ENCODE measurements at regions not wholly inside any gene's neighbourhood (a gene's known extent, or its start where the extent isn't known, plus 50 kb on each side); places are given as distances from the start of the nearest gene placed in this dataset.

DNA sequence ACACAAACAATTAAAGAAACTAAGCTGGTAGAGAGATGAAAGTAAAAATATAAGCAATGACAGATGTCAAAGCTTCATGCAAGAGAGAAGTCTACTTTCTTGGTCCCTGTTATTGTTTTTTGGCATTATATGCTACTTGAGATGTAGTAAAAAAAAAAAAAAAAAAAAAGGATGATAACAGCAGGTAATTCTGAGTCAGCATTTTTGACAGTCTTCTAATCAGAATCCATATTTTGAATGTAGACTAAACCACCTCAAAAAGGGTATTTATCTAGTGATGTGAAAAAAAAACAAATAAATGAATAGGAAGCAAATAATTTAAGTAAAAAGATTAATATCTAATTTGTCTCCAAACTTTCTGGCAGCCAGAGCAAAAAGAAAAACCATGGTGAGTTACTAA lies 422.2 kb upstream of the CPEB2 start:
- Histone ChIP-seq H3K4me1 (ENCODE audit: control insufficient read depth, low read length) (no peaks in the 10 kb centered on the region), H3K79me2 (ENCODE audit: control insufficient read depth, low read length) (no peaks in the 10 kb centered on the region), H3K36me3 (ENCODE audit: control insufficient read depth, low read length) (no peaks in the 10 kb centered on the region), H4K20me1 (ENCODE audit: control insufficient read depth, insufficient read depth, low read depth, low read length) (no peaks in the 10 kb centered on the region), H3K4me2 (ENCODE audit: low read length) (no peak overlapping the region), H3K27me3 (ENCODE audit: control insufficient read depth, low read length) (no peaks in the 10 kb centered on the region), H3K9me3 (ENCODE audit: control insufficient read depth, insufficient read depth, low read length) (no peaks in the 10 kb centered on the region), H3F3A (ENCODE audit: control insufficient read depth, insufficient read depth) (no peaks in the 10 kb centered on the region), H3K27ac (ENCODE audit: low read depth, low read length) (no peak overlapping the region), H3K9me2 (replicated peaks; ENCODE audit: control insufficient read depth, low read length) (no peaks in the 10 kb centered on the region), H3K4me3 (ENCODE audit: low read length) (no peak overlapping the region)
- TF ChIP-seq, protein P1, sequence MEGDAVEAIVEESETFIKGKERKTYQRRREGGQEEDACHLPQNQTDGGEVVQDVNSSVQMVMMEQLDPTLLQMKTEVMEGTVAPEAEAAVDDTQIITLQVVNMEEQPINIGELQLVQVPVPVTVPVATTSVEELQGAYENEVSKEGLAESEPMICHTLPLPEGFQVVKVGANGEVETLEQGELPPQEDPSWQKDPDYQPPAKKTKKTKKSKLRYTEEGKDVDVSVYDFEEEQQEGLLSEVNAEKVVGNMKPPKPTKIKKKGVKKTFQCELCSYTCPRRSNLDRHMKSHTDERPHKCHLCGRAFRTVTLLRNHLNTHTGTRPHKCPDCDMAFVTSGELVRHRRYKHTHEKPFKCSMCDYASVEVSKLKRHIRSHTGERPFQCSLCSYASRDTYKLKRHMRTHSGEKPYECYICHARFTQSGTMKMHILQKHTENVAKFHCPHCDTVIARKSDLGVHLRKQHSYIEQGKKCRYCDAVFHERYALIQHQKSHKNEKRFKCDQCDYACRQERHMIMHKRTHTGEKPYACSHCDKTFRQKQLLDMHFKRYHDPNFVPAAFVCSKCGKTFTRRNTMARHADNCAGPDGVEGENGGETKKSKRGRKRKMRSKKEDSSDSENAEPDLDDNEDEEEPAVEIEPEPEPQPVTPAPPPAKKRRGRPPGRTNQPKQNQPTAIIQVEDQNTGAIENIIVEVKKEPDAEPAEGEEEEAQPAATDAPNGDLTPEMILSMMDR (IDR thresholded peaks at IDR 0.05; ENCODE audit: low read depth, low read length, poor library complexity, severe bottlenecking): no peak
- no peak for TF ChIP-seq EZH2phosphoT487 (IDR thresholded peaks at IDR 0.05; ENCODE audit: borderline replicate concordance, low read length)

DNA sequence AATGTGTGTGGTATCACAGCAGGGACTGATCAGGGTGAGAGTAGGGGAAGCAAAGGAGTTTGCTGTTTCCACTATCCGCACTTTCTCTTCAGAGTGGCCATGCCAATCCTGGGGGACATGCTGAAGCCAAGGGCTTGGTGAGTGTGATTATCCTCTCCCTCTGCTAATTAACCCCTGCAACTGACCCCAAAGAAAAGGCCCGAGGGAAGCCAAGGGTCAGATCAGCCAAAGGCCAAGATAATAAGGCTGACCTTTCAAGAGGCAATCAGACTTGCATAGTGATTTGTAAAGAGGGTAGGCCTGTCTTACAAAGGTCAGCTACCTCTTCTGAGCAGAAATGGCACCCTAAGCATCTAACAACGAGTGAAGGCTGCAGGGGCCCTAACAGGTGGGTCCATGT lies 420.5 kb upstream of the CPEB2 start:
- TF ChIP-seq EZH2phosphoT487 (IDR thresholded peaks at IDR 0.05; ENCODE audit: borderline replicate concordance, low read length): no peak
- TF ChIP-seq, protein P1 (IDR thresholded peaks at IDR 0.05; ENCODE audit: low read depth, low read length, poor library complexity, severe bottlenecking): no peak
- H3K27me3 ChIP-seq (ENCODE audit: control insufficient read depth, low read length): no peaks in the 10 kb centered on the region
- H3K79me2 ChIP-seq (ENCODE audit: control insufficient read depth, low read length): no peaks in the 10 kb centered on the region
- no peaks in the 10 kb centered on the region for H3K36me3 ChIP-seq (ENCODE audit: control insufficient read depth, low read length)
- no peaks in the 10 kb centered on the region for H3F3A ChIP-seq (ENCODE audit: control insufficient read depth, insufficient read depth)
- no peak overlapping the region for H3K27ac ChIP-seq (ENCODE audit: low read depth, low read length)
- no peak overlapping the region for H3K4me2 ChIP-seq (ENCODE audit: low read length)
- no peaks in the 10 kb centered on the region for H3K9me3 ChIP-seq (ENCODE audit: control insufficient read depth, insufficient read depth, low read length)
- H3K4me3 ChIP-seq (ENCODE audit: low read length): no peak overlapping the region
- H3K9me2 ChIP-seq (replicated peaks; ENCODE audit: control insufficient read depth, low read length): no peaks in the 10 kb centered on the region
- H3K4me1 ChIP-seq (ENCODE audit: control insufficient read depth, low read length): no peaks in the 10 kb centered on the region
- no peaks in the 10 kb centered on the region for H4K20me1 ChIP-seq (ENCODE audit: control insufficient read depth, insufficient read depth, low read depth, low read length)

DNA sequence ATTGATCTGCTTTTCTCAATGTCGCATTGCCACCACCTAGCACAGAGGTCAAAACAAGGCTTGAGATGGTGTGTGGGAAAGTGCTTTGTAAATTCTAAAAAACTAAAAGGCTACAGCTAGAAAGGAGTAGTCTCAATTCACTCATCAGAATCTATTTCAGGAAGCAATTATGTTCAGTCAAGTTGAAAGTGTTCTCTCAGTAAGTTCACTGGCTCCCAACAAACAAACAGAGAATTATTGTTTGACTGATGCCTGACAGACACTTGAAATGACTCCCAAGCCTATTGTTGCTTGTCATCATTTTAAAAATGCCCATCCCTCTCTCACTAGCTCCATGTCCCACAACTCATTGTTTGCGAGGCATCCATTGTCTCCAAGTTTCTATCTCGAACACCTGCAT lies 419.6 kb upstream of the CPEB2 start:
- Histone ChIP-seq H3K4me1 (ENCODE audit: control insufficient read depth, low read length) (no peaks in the 10 kb centered on the region), H3K4me3 (ENCODE audit: low read length) (no peak overlapping the region), H3K9me2 (replicated peaks; ENCODE audit: control insufficient read depth, low read length) (no peaks in the 10 kb centered on the region), H3K79me2 (ENCODE audit: control insufficient read depth, low read length) (no peaks in the 10 kb centered on the region), H4K20me1 (ENCODE audit: control insufficient read depth, insufficient read depth, low read depth, low read length) (no peaks in the 10 kb centered on the region), H3K4me2 (ENCODE audit: low read length) (no peak overlapping the region), H3K9me3 (ENCODE audit: control insufficient read depth, insufficient read depth, low read length) (no peaks in the 10 kb centered on the region), H3K27me3 (ENCODE audit: control insufficient read depth, low read length) (no peaks in the 10 kb centered on the region), H3K27ac (ENCODE audit: low read depth, low read length) (no peak overlapping the region), H3F3A (ENCODE audit: control insufficient read depth, insufficient read depth) (no peaks in the 10 kb centered on the region), H3K36me3 (ENCODE audit: control insufficient read depth, low read length) (no peaks in the 10 kb centered on the region)
- no peak for TF ChIP-seq EZH2phosphoT487 (IDR thresholded peaks at IDR 0.05; ENCODE audit: borderline replicate concordance, low read length)
- TF ChIP-seq, protein P1 (IDR thresholded peaks at IDR 0.05; ENCODE audit: low read depth, low read length, poor library complexity, severe bottlenecking): no peak

DNA sequence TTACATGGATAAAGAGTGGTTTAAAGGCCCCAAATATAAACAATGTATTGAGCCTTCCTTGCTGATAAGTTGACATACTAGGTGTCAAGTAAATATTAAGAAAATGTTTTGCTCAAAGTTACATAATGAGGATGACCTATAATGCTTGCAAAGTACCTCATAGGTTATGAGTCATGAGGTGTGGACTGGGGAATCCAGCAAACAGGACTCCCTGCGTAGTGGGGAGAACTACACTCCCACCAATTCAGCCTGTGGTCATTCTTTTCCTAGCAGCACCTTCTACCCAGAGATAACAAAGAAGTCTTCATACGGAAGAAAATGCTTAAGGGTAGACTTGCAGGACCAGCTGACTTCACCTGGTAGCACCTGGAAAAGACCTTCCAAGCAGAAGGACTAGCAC lies 418.9 kb upstream of the CPEB2 start:
- Histone ChIP-seq H3K36me3 (ENCODE audit: control insufficient read depth, low read length) (no peaks in the 10 kb centered on the region), H3K9me2 (replicated peaks; ENCODE audit: control insufficient read depth, low read length) (no peaks in the 10 kb centered on the region), H3K27ac (ENCODE audit: low read depth, low read length) (no peak overlapping the region), H4K20me1 (ENCODE audit: control insufficient read depth, insufficient read depth, low read depth, low read length) (no peaks in the 10 kb centered on the region), H3K4me3 (ENCODE audit: low read length) (no peak overlapping the region), H3K79me2 (ENCODE audit: control insufficient read depth, low read length) (no peaks in the 10 kb centered on the region), H3K27me3 (ENCODE audit: control insufficient read depth, low read length) (no peaks in the 10 kb centered on the region), H3K4me2 (ENCODE audit: low read length) (no peak overlapping the region), H3F3A (ENCODE audit: control insufficient read depth, insufficient read depth) (no peaks in the 10 kb centered on the region), H3K4me1 (ENCODE audit: control insufficient read depth, low read length) (no peaks in the 10 kb centered on the region), H3K9me3 (ENCODE audit: control insufficient read depth, insufficient read depth, low read length) (no peaks in the 10 kb centered on the region)
- TF ChIP-seq EZH2phosphoT487 (IDR thresholded peaks at IDR 0.05; ENCODE audit: borderline replicate concordance, low read length): no peak
- TF ChIP-seq, protein P1 (IDR thresholded peaks at IDR 0.05; ENCODE audit: low read depth, low read length, poor library complexity, severe bottlenecking): no peak

Measured in DOHH2 (cell line).